Neuron (in vitro differentiated cells): ENCODE measurements at regions not wholly inside any gene's neighbourhood (a gene's known extent, or its start where the extent isn't known, plus 50 kb on each side); places are given as distances from the start of the nearest gene placed in this dataset.
"Not testable (repeated sequence)": the region's sequence is repeated elsewhere in the genome, so short reads cannot be mapped to it uniquely, and the experiment has no call there.

Experiments
- H2AFZ ChIP-seq: one replicate; pipeline ENCODE4 v1.6.1; 2013; ENCODE audit warnings: low read depth, mild to moderate bottlenecking, inconsistent platforms, low read length, moderate library complexity
- H3K27me3 ChIP-seq: one replicate; pipeline ENCODE4 v1.6.1; 2013; ENCODE audit warnings: low read length; ENCODE audit not compliant: insufficient read depth
- H3K36me3 ChIP-seq: one replicate; pipeline ENCODE4 v1.6.1; 2013; ENCODE audit warnings: low read length; ENCODE audit not compliant: insufficient read depth
- H3K4me1 ChIP-seq: one replicate; pipeline ENCODE4 v1.6.1; 2013; ENCODE audit warnings: low read length; ENCODE audit not compliant: insufficient read depth
- H3K4me3 ChIP-seq: 2 replicates; pipeline ENCODE4 v1.5.1; 2013; ENCODE audit warnings: mild to moderate bottlenecking, low read length, moderate library complexity
- H3K9me3 ChIP-seq: one replicate; pipeline ENCODE4 v1.6.1; 2013; ENCODE audit warnings: low read length

DNA sequence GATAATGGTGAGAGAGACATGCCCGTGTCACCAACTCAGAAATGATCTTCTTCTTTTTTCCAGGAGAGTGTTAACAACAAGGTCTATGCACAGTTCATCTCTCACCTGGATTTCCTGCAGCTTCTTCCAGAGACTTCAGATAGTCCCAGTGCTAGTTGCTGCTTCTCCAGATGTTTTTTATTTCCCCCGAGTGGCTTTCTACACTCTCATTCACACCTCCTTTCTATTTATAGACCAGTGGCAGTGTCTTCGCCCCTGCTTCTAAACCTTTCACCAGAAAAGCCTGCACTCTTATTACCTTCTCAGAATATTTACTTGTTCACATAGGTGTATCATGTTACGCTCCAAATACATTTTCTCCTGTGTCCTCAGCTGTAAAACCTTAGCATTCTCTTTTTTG is 558.8 kb upstream of the CHAC2 start:
- no peak overlapping the region for H2AFZ ChIP-seq
- no peaks in the 10 kb centered on the region for H3K36me3 ChIP-seq
- H3K9me3 ChIP-seq: no peaks in the 10 kb centered on the region
- peaks cover 7% of the 10 kb centered on the region for H3K4me1 ChIP-seq
- no peak overlapping the region for H3K4me3 ChIP-seq
- H3K27me3 ChIP-seq: no peaks in the 10 kb centered on the region

DNA sequence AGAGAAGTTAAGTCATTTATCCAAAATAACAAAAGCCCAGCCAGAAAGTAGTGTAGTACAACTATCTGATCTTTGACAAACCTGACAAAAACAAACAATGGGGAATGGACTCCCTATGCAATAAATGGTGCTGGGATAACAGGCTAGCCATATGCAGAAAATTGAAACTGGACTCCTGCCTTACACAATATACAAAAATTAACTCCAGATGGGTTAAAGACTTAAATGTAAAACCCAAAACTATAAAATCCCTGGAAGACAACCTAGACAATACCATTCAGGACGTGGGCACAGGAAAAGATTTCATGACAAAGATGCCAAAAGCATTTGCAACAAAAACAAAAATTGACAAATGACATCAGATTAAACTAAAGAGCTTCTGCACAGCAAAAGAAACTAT is 561.4 kb upstream of the CHAC2 start:
- H2AFZ ChIP-seq, H3K9me3 ChIP-seq, H3K27me3 ChIP-seq, H3K36me3 ChIP-seq, H3K4me3 ChIP-seq, H3K4me1 ChIP-seq: not testable (repeated sequence)

DNA sequence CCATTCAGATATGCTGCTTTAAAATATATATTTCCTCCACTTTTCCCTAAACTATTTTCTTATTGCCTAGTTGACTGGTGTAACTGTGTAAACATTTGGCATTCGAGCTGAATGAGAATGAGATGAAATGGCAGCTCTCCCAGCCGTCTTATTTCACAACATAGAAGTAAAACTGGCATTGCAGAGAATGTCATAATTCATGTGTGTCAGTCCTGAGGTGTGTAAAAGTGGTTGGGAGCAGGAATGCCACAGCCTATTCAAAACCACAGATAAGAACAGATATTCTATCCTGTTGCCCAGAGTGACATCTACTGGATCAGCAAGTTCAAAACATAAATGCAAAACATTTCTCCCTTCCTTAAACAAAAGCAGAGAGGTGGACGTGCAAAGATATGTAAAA is 565.5 kb upstream of the CHAC2 start:
- Histone ChIP-seq H3K27me3 (no peaks in the 10 kb centered on the region), H3K36me3 (no peaks in the 10 kb centered on the region), H3K9me3 (no peaks in the 10 kb centered on the region), H3K4me3 (no peak overlapping the region), H3K4me1 (no peaks in the 10 kb centered on the region), H2AFZ (no peak overlapping the region)

DNA sequence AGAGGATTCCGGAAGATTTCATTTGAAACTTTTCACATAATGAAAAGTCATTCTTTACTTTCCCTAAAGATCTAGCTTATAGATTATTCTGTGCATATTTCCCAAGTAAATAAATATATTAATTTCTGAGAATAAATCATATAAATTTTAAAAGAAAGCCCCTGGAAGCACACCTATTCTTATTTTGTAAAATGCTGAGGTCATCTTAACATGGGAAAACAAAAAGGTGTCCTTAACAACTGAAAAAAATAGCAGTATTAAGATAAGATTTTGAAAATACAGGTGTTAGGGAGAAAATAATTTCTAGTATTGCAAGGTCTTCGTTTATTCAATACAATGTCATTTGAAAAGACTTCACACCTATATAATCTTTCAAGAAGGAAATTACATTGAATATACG is 567.5 kb upstream of the CHAC2 start:
- no peaks in the 10 kb centered on the region for H3K4me1 ChIP-seq
- no peaks in the 10 kb centered on the region for H3K9me3 ChIP-seq
- no peak overlapping the region for H2AFZ ChIP-seq
- H3K36me3 ChIP-seq: no peaks in the 10 kb centered on the region
- no peak overlapping the region for H3K4me3 ChIP-seq
- H3K27me3 ChIP-seq: no peaks in the 10 kb centered on the region

DNA sequence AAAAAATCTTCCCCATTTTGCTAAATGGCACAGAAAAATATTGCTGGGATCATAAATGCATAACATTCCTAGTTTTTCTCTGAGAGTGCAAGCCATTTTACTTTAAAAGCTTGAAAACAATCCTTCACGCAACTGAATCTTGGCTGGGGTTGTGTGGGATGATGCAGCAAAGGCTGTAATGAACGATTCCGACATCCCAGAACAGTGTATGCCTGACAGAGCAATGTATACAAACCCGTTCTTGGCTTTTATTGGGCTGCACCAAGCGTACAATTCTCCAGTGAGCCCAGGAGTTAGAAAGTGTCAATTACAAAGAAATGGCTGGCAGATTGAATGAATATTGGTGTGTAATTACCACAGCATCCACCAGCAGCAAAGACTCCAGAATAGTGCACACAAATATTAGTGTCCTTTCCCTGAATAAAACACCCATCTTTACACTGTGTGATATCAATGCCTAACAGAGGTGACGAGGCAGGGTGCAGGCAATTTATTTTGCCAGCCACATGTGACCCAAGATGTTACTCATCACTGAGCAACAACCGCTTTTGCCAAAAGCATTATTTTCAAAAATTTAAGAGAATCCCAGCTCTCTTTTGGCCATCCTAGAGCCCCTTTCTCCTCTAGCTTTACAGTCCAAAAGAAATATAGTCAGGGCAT is 578.6 kb upstream of the CHAC2 start:
- Histone ChIP-seq H3K4me1 (peaks cover 6% of the 10 kb centered on the region), H3K27me3 (no peaks in the 10 kb centered on the region), H3K36me3 (no peaks in the 10 kb centered on the region), H3K9me3 (no peaks in the 10 kb centered on the region), H2AFZ (no peak overlapping the region), H3K4me3 (no peak overlapping the region)

DNA sequence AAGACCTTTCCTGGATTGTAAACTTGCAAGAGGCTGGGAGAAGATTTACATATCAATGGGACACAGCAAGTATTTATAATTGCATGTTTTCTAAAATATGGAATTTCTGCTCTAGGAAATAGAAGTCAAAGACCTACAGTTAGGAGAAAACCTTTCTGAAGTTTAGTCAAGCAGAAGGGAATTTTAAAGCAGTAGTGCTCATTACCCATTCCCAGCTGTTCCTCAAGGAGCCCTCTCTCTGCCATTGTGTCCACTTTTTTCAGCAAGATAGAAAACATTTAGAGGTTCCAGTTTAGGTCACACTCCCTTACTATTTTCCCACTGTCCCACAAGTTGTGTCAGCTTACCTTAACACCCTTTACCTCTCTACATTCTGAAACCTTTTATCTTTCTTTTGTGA is 584.0 kb upstream of the CHAC2 start:
- Histone ChIP-seq H3K9me3 (no peaks in the 10 kb centered on the region), H2AFZ (no peak overlapping the region), H3K36me3 (no peaks in the 10 kb centered on the region), H3K4me3 (no peak overlapping the region), H3K4me1 (peaks cover 14% of the 10 kb centered on the region), H3K27me3 (no peaks in the 10 kb centered on the region)

DNA sequence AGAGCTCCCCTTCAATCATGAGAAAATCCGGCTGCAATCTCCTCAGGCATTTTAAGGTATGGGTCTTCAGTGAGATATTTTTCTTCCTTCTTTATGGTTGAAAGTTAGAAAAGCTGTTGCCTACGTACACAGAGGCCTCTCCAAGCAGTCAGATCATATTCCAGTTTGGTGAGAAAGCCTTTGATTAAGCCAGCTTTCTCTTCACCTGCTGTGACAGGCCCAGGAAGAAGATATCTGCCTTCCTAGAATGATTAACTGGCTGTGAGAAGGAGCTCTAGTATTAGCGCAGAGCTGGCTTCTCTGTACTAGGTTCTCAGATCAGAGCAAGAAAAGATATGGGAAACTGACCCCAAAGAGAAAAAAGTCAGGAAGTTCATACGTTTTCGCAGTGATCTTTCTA is 585.0 kb upstream of the CHAC2 start:
- H3K36me3 ChIP-seq: no peaks in the 10 kb centered on the region
- no peaks in the 10 kb centered on the region for H3K9me3 ChIP-seq
- peaks cover 14% of the 10 kb centered on the region for H3K4me1 ChIP-seq
- peak overlapping the region; percentile 61 for H2AFZ ChIP-seq
- H3K27me3 ChIP-seq: no peaks in the 10 kb centered on the region
- no peak overlapping the region for H3K4me3 ChIP-seq

DNA sequence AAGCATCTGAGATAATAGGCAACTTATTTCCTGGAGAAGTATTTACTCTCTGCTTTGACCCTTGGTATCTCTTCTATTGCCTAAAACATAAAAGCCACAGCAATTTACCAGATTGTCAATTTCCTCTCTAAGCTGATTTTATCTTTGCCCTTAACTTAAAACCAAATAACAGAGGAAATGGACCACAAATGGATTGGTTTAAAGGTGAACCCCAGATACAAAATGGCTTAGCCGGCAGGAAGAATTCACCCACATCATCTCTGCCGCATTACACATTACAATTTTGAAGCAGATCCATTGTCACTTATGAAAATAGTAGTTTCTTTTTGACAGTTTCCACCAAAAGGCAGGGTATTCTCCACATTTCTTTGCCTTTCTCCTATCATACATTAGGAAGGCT is 585.8 kb upstream of the CHAC2 start:
- no peak overlapping the region for H3K4me3 ChIP-seq
- H3K4me1 ChIP-seq: peaks cover 8% of the 10 kb centered on the region
- H3K27me3 ChIP-seq: no peaks in the 10 kb centered on the region
- H2AFZ ChIP-seq: no peak overlapping the region
- no peaks in the 10 kb centered on the region for H3K9me3 ChIP-seq
- H3K36me3 ChIP-seq: no peaks in the 10 kb centered on the region

DNA sequence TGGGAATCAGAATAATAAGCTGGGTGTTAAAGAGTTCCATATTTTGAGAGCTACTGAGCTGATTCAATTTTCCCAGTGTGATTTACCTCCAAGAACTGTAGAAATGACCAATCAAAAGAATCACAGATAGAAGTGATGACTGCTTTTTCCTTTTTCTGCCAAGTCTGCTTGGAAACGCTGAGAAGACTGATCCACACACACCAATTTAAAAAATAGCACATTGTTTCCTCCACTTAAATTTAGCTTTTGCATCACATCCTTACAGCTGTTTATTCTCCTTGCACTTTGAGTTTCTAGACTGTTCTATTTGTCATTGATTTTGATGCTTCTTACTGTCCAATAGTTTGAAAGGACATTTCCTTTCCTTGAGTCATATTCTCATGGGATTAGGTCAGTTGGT is 590.3 kb upstream of the CHAC2 start:
- Histone ChIP-seq H3K4me3 (no peak overlapping the region), H3K27me3 (no peaks in the 10 kb centered on the region), H3K9me3 (no peaks in the 10 kb centered on the region), H3K4me1 (no peaks in the 10 kb centered on the region), H2AFZ (no peak overlapping the region), H3K36me3 (no peaks in the 10 kb centered on the region)

DNA sequence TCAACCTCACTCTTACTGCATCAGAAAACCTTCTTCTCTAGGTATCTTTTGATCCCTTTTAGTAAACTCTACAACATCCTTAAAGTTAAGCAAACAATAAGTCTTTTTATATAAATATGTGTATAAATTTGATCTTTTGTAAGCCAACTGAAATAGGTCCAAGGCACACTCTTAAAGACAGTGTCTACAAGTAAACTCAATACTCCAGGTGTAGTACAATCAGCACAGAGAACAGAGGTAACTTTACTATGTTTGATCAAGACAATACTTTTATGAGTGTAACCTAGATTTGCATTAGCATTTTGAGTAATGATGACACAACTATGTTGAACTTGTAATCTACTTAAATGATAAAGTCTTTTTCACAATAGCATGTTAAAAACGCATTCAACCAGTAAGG is 593.1 kb upstream of the CHAC2 start:
- Histone ChIP-seq H3K4me1 (no peaks in the 10 kb centered on the region), H3K9me3 (no peaks in the 10 kb centered on the region), H2AFZ (no peak overlapping the region), H3K27me3 (no peaks in the 10 kb centered on the region), H3K36me3 (no peaks in the 10 kb centered on the region), H3K4me3 (no peak overlapping the region)

DNA sequence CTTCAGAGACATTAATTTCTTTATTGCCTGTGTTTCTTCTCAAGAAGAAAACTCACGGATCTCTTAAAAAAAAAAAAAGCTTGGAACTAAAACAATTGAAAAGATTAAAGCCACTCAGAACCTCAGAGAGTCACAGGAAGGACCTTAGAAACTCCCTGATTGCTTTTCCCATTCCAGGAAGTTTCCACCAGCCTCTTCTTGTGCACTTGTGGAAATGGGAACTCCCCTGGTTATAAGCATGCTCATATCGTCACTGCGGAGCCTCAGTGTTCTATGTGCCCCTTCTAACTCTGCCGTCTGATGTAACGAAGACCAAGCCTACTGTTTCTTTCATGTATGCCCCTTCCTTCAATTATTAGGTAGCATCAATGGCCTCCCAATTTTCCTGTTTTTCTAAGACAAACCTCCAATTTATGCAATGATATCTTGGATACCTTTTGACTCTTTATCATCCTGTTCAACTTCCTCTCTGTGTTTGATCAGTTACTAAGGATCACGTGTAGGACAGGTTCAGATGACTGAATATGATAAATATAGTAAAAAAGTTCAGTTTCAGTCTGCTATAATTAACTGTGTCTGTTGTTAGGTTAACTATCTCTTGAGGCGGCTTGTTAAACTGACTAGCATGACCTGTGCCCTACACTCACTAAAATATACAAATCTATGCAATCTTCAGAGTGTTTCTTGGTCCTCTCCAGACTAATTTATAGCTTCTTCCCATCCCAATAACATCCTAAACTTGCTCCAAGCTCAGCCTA is 593.7 kb upstream of the CHAC2 start:
- H3K4me1 ChIP-seq: no peaks in the 10 kb centered on the region
- no peak overlapping the region for H2AFZ ChIP-seq
- no peaks in the 10 kb centered on the region for H3K9me3 ChIP-seq
- H3K27me3 ChIP-seq: no peaks in the 10 kb centered on the region
- H3K36me3 ChIP-seq: no peaks in the 10 kb centered on the region
- no peak overlapping the region for H3K4me3 ChIP-seq

DNA sequence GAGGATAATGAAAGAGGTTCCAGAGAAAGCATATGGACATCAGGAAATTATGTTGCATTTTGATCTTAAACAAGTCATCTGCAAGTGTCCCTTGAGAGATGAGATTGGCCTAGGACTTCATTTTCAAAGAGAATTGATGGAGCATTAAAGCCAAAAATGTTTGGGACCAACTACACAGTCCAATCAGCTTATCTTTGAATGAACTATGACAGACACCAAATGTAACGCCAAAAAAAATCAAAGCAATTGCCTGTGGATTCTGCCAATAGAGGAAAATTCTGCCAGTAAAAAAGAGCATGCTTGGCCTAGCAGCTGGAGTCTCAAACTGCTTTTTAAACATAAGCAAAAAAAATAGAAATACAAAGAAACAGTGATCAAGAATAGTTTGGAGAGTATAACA is 594.5 kb upstream of the CHAC2 start:
- Histone ChIP-seq H3K4me3 (no peak overlapping the region), H3K9me3 (no peaks in the 10 kb centered on the region), H3K27me3 (no peaks in the 10 kb centered on the region), H2AFZ (no peak overlapping the region), H3K4me1 (no peaks in the 10 kb centered on the region), H3K36me3 (no peaks in the 10 kb centered on the region)

DNA sequence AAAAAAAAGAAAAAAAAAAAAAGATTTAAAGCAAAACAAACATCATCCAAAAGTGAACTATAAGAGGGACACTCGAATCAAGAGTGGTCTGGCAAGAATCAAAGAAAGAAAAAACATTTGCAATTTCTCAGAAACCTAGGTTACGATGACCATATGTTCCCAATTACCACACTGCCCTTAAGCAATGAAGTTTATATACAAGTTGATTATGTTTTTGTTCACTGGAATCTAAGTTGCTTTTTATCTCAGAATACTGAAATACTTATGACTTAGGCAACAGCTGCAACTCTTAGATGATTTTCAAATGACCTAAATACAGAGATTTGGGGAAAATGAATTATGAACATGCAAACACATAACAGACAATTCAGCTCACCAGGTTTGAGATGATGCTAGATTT is 597.1 kb upstream of the CHAC2 start:
- no peaks in the 10 kb centered on the region for H3K27me3 ChIP-seq
- H3K4me1 ChIP-seq: no peaks in the 10 kb centered on the region
- H3K36me3 ChIP-seq: no peaks in the 10 kb centered on the region
- no peak overlapping the region for H2AFZ ChIP-seq
- H3K4me3 ChIP-seq: no peak overlapping the region
- H3K9me3 ChIP-seq: no peaks in the 10 kb centered on the region

DNA sequence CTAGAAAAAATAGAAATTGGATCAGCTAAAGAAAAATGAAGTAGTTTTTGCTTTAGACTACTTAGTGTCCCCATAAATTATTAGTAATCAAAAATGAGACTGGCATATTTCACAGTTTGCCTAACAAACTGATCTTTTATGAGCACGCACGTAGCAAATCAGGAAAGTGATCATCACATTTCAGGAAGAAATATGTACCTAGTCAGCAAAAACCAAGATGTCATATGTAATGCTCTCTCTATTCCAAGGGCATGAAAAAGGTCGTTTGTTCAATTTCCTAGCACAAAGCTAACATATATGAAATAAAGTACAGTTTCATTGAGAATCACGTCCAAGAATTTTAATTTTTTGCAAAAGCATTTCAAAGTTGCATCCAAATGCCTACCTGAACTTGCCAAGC is 600.4 kb upstream of the CHAC2 start:
- H2AFZ ChIP-seq: no peak overlapping the region
- no peak overlapping the region for H3K4me3 ChIP-seq
- no peaks in the 10 kb centered on the region for H3K9me3 ChIP-seq
- no peaks in the 10 kb centered on the region for H3K36me3 ChIP-seq
- H3K27me3 ChIP-seq: no peaks in the 10 kb centered on the region
- no peaks in the 10 kb centered on the region for H3K4me1 ChIP-seq
